ENCODE measurements at regions not wholly inside any gene's neighbourhood (a gene's known extent, or its start where the extent isn't known, plus 50 kb on each side); places are given as distances from the start of the nearest gene placed in this dataset.

DNA sequence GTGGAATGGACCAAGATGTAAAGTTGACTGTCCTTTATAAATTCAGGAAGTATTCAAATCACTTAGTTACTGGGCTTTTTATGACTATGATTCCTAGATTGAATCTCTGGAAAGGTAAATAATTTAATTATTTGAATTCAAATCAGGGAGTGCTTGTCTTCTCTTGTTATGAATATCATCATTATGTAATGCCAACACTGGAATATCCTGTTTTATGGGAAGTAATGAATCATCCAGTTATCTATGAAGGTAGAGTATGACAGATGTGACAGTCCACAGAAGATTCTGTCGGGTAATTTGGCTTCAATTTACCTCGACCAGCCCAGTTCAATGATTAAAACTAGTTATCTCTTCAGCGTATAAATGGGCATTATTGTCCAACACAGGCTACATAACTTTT lies 141.0 kb upstream of the NUDT12 start:
- TF ChIP-seq, protein P1, sequence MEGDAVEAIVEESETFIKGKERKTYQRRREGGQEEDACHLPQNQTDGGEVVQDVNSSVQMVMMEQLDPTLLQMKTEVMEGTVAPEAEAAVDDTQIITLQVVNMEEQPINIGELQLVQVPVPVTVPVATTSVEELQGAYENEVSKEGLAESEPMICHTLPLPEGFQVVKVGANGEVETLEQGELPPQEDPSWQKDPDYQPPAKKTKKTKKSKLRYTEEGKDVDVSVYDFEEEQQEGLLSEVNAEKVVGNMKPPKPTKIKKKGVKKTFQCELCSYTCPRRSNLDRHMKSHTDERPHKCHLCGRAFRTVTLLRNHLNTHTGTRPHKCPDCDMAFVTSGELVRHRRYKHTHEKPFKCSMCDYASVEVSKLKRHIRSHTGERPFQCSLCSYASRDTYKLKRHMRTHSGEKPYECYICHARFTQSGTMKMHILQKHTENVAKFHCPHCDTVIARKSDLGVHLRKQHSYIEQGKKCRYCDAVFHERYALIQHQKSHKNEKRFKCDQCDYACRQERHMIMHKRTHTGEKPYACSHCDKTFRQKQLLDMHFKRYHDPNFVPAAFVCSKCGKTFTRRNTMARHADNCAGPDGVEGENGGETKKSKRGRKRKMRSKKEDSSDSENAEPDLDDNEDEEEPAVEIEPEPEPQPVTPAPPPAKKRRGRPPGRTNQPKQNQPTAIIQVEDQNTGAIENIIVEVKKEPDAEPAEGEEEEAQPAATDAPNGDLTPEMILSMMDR (IDR thresholded peaks at IDR 0.05; ENCODE audit: low read depth, low read length) = no peak
- no peak for TF ChIP-seq EZH2phosphoT487 (IDR thresholded peaks at IDR 0.05; ENCODE audit: low read depth)
